Inflammatory macrophage (primary cell): ENCODE measurements at regions not wholly inside any gene's neighbourhood (a gene's known extent, or its start where the extent isn't known, plus 50 kb on each side); places are given as distances from the start of the nearest gene placed in this dataset.

ENCODE experiments used
- DNase-seq, 2 donors: peaks; one replicate each; pipeline ENCODE4 v3.0.0-alpha.2; 2020 to 2022

DNA sequence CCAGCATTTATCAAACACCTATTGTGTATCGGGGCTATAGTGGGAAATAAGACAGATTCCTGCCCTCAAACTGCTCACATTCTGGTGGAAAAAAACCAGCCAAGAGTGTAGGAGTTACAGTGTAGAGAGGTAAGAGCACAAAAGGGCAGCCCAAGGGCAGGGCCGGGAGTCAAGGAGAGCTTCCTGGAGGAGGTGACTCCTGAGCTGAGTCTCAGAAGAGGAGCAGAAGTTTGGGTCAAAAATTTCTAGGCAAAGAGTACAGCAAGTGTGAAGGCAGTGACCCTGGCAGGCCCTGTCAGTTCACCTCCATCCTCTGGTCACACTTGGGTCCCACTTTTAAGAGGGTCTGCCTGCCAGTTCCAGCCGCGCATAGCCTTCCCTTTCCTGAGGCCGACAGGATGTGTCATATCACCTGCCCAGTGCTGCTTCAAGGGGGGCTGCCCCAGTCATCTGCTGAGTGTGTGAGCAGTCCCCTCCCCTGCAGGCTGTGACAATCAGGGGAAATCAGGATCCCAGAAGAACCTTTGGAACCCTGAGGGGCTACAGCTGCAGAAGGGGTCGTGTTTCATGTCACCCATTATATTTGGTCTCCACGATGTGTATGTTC is 118.4 kb downstream of the GLI2 start:
- DNase-seq = no peak

DNA sequence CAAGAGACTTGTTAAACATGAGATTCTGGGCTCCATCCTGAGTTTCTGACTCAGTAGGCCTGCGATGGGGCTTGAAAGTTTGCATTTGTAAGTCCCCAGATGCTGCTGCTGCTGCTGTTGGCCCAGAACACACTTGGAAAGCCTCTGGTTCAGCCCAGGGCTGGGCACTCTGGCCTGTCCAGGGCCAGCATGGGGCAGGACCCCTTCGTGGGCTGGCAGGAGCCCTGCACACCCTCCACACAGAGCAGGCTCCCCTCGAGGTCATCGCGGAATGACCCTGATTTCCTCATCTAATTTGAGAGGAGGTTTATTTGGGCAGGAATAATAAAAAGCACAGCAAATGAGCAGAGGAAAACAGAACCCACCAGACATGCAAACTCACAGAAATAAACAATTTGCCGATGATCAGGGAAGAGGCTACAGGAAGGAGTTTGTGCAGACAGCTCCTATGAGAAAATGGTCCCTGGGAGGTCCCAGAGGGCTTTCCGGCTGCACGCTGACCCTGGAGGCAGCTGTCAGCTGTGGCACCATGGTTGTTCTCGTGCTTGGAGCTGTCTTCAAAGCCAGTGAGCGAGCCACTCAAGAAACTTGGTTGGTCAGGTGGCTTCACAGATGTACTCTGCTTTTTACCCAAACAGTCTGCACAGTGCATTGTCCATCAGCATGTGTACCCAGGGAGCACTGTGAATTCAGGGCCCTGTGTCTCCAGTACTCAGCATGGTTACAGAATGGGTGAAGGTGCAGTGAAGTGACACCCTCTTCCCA is 119.3 kb downstream of the GLI2 start:
- DNase-seq = no peak

DNA sequence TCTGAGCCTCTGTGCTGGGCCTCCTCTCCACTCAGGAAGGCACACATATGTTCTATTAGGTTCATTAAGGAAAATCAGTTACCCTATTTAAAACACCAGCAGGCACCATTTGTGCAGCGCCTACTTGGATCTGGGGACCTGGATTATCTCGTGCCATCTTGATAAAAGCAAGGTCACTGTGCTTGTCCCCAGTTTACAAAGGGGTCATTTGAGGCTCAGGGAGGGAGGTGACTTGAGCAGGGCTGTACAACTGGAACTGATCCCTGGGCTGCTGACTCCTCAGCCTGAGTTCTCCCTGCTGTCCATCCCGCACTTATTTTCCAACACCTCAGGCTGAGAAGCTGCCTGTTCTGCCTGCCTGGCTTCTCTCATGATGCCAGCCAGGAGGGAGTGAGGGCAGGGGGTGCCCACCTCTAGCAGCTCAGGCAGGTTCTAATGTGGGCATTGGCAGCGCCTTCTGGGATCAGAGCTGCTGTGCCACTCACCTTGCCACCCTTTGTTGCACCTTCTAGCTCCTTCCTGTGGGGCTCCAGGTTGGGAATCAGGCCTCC is 120.3 kb downstream of the GLI2 start:
- DNase-seq = no peak

DNA sequence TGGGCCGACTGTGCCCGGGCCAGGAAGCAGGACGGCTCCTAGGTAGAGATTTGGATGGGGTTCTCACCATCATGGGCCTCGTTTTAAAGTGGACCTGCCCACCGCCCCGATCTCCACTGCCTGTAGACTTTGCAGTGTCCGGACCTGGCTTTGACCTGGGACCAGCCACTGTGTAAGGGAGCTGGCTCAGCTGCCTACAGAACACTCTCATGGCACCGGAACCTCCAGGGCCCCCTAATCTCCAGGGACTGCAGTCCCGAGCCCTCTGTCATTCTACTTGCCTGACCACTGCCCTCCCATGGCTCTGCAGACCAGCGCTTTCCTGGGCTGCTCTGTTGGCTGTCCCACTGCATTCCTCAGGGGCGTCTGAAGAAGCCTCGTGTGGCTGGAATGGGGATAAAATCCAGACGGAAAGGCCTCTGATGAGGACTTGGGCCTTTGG is 120.8 kb downstream of the GLI2 start:
- no peak for DNase-seq

DNA sequence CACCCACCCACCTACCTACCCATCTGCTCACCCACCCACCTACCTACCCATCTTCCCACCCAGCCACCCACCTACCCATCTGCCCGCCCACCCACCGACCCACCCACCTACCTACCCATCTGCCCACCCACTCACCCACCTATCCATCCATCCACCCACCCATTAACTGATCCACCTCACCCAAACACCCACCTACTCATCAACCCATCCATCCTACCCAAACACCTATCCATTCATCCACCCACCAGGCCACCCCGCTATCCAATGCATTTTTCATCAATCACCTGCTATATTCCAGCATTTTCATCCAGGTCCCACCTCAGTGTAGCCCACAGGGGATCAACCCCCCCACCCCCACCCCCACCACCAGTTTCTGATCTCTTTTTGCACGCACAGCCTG is 121.8 kb downstream of the GLI2 start:
- no peak for DNase-seq

DNA sequence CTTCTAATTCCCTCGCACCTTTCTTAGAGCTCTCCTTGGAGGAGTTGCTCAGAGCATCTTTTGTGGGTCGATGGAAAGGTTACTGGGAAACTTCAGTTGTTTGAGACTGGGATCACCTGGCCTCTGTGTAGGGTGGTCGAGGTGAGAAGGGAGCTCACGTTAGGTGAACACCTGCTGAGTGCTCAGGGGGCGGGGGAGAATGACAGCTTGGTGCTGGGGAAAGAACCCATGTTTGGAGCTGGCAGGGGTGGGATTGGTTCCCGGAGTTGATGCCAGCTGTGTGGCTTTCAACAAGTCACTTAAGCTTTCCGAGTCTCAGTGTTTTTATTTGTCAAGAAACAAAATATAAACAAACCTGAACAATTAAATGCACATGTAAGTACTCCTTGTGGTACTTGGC is 122.3 kb downstream of the GLI2 start:
- DNase-seq = no peak

DNA sequence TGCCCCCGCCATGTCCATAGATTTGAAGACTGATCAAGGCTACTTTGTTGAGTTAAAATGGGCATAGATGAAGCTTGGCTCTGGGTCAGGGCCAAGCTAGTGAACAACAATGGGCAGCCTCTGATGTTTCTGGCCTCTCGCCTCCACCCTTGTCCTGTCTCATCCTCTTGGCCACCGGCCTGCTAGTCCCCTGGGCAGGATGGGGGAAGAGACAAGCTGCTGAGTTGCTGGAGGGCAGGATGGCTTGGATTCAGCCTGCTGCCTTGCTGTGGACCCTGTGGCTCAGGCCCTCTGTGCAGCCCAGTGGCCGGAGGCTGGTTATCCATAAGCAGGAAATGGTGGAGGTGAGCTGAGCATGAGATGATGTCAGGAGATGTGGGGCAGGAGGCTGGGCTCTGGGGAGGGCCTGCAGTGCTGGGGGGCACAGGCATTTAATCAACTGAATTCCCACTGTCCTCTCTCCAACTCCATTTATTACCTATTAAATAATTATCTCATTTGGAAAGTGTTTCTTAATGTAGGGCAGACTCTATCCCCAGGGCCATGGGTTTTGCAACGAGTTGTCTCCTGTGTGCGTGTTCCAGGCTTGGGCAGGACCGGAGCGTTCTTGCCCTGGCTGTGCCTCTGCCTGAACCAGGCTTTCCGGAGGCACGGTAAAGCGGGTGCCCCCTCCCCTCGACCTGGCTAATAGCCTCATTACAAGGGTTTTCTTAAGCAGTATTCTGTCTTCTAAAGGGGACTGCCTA is 122.9 kb downstream of the GLI2 start:
- no peak for DNase-seq

DNA sequence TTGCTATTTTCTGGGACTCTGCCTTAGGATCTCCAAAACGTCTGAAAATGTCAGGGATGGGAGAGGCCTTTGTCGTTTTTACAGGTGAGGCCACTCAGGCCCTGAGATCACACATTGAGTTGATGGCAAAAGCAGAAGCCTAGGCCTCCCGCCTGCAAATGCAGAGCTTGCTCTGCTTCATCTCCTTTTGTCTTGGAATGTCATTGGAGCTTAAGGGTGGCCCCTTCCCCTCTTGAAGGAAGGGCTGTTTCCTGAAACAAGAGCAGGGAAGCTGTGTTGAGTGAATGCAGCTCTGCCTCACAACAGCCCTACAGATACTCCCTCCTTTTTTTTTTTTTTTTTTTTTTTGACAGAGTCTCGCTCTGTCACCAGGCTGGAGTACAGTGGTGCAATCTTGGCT is 123.5 kb downstream of the GLI2 start:
- no peak for DNase-seq

DNA sequence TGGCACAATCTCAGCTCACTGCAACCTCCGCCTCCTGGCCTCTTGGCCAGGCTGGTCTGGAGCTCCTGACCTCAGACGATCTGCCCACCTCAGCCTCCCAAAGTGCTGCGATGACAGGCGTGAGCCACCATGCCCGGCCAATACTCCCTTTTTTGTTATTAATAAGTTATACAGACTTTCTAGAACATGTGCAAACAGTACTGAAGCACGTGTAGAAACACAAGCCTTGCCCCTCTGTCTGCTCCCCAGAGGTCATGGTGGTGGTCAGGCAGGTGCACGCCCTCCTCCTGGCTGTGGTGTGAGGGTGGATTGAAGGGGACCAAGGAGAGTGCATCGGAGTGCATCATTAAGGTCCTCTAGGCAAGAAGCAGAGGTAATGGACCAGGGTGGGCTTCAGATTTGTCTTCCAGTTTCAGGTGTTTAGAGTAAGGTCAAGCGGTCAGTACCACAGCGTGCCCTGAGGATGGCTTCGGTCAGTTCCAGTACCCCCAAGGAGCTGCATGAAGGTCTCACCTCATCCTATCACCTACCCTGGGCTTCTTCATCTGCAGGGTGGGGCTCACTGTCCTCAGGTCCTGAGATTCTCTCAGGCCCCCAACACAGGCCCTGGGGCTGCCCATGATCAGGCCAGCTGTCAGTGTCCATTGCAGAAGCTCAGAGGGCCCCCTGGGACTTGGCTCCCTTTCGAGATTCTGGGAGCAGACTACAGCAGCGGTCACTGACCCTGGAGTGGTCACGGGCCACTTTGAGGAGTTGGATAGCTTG is 124.3 kb downstream of the GLI2 start:
- DNase-seq = no peak

DNA sequence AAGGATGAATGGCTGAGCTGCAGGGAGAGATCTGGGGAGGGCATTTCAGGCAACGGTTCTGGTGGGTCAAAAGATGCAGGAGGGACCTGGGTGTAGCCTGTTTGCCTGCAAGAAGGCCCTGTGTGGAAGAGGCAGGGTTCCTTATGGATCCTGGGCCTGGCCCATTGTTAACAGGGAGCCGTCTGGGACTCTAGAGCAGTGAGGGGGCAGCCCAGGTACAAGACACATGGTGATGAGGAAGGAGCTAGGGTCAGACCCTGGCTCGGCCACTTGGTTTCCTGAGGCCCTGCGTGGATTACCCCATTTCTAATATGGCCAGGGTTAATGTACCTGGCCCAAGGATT is 124.9 kb downstream of the GLI2 start:
- no peak for DNase-seq

DNA sequence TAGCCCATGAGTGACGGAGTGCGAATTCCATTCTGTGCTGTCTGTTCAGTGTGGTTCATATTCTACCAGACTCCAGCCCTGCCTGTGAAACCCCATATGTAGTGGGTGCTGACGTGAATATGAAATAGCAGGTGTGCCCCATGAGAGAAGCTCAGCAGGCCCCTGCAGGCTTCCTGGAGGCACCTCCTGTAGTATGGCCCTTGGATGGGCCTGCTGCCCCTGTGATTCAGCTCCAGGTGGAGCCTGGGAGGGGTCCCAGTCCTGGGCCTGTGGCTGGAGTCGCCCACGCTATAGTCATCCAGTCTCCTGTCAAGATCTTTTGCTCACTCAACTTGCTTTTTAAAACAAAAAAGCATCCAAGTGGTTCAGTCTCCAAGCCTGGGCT is 125.5 kb downstream of the GLI2 start:
- DNase-seq = no peak

DNA sequence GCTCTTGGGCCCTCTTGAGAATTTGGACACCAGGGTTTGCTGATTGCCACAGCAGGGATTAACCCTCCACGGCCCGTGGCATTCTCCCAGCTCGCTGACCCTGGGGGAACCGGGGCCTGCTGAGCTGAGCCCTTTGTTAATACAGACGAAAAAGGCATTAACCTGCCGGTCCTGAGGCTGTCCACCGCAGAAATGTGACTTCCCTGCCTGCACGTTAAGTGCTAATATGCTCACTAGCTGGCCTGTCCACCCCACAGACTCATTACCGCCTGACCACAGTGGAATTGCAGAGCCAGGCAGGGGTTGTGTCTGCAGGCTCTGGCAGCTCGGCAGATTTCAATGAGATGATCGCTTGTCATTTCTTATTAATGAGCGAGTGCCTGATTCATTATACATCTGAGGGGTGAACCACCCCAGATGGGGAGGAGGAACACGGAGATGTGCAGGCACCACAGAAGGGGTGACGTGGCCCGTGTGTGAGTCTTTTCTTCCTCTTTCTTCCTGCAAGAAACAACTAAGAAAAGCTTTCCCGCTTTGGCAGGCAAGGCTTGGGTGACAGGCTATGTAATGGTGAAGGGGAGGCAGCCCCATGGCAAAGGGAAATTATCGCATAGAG is 126.0 kb downstream of the GLI2 start:
- DNase-seq = no peak

DNA sequence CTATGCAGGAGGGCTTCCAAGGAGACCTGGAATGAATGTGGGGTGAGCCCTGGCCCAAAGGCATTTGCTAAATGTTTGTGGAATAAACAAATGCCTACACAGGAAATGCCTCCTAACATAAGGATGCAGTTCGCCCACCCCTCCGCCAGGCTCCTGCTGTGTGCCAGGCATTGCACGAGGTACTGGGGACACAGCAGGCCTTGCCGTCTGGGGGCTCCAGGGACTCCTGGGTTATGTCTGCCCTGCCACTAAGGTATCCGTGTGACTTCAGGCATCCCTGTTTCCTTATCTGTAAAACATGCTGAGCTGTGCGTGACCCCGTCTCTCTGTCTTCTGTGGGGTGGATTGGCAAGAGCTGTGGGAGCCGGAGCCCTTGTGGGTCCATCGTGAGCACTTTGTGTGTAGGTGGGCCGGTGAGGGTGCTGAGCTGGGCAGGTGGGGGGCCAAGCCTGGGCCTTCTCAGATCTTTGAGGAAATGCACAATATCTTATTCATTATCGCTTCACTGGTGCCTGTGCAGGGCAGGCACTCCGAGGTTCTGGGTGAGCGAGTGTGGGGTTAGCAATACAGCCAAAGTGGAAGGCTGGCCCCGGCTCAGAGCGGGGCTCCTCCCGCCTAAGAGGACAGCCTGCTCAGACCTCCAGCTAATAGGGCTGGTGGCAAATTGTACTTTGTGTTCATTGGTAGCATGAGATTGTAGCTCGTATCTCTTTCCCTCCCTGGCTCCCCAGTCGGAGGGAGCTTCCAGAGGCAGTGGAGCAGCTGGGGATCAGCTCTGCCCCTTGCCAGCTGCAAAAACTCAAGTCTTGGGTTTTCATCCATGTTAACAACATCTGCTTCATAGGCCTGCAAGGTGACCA is 126.8 kb downstream of the GLI2 start:
- DNase-seq = no peak

DNA sequence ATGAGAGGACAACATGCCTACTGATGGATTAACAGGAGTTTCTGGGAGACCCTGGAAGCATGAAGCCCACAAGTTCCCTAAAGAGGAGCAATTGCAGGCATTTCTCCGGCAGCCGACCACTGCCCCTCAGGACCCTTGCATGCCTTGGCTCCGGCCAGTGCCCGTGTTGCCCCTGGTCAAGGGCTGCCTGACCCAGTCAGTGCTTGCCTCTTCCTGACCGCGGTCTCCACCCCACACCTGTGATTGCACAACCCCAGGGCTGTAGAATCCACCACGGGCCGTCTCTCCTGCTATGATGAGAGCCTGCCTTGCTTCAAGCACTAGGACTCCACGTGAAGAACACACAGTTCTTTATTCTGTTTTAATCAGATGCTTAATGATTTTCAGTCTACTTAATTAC is 127.5 kb downstream of the GLI2 start:
- no peak for DNase-seq

DNA sequence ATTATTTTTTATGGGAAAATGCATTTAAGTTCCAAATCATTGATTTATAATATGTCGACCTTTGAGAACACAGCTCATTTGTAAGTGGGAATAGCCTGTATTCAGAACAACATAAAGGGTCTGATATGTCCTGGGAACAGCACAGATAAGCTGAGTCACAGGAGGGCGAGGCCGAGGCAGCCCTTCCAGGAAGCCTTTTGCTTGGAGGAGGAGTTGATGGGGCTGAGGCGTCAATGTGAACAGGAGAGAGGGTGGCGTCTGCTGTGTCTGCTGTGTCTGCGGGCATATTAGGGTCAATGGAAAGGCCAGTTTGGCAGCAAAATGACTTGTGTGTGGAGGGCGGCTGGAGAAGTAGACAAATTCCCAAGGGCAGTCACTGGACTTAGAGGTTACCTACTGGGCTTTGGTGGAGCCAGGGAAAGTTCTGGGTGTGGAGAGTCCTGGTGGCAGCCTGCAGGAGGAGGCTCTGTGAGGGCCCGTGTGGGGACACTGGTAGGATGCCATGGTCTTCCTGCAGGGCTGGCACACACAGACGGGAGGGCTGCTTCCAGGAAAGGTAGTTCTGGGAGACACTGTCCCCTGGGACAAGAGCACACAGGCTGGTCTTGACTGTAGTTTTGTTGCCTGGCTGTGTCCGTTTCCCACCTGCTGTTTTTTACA is 128.1 kb downstream of the GLI2 start:
- DNase-seq = no peak

DNA sequence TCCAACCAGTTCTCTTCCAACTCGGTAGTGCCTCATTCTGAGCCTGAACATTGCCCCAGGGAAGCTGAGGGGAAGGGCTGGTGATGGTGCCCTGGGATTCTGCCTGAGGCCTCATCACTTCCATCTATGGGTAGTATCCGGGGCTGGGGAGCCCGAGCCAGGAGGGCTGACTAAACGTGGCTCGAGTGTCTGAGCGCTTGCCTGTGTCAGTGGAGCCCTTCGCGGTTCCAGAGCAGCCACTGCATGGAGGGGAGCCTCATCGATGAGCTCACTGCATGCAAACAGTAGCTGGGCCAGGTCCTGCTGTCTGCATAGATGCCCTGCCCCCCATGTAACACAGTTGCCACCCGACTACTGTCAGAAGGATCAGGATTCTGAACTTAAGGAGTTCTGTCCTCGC is 129.3 kb downstream of the GLI2 start:
- no peak for DNase-seq

DNA sequence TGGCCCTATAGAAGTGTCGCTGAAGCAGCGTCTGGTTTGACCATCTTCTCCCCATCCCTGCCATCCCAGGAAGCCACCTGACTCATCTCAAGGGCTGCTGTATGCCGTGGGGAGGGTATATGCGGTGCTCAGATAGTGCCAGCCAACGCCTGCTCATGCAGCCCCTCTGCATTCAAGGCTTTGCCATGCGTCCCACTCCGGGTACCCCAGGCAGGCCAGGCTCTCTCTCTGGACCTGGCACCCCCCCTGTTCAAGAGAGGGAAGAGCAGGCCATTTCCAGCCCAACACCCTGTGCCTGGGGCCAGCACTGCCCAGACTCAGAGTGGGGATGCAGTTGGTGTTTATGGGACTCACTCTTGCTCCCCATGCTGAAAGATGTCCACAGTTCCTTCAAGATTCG is 130.0 kb downstream of the GLI2 start:
- no peak for DNase-seq

DNA sequence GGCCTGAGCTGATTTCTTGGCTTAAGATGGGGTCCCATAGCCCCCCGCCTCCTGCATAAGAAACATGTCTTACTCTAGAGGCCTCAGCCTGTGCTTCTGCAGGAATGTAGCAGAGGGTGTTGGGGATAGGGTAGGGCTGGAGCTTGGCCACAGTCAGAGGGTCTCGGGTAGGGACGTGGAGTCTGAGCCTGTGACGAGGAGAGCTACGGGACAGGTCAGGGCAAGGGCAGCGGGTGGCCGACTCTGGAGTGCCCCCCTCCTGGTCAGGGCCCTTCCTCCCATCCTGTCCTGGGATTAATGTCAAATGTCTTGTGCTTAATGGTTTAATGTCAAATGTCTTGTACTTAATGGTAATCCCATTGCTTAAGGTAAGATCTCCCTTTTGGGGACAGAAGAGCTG is 130.4 kb downstream of the GLI2 start:
- DNase-seq = no peak

DNA sequence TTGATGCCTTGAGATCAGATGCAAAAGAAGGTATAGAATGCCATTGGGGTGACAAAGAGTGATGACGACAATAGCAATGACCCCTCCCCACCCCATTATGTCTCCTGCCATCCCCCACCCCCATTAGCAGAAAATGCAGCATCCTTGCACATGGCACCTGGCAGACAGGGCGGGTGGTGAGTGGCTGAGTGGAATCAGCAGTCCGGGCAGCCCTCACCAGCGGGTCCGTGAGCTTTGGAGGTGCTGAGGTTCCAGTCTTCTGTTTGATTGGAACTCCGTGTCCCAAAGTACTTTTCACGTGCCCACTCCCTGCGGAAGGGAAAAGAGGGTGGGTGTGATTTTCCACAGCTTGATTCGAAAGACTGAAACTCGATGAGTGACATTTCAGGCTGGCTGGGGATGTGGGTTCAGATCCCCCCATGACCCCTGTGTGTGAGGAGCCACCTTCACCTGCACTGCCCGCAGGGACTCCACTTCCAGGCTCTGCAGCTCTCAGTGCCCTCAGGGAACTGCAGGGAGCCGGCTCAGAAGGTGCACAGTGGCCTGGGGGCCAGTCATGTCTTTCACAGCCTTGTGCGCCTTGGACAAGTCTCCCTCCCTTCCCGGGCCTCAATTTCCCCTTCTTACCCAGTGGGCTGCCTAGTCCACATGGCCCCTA is 130.9 kb downstream of the GLI2 start:
- no peak for DNase-seq
